ENCODE measurements at regions not wholly inside any gene's neighbourhood (a gene's known extent, or its start where the extent isn't known, plus 50 kb on each side); places are given as distances from the start of the nearest gene placed in this dataset.

- DNase-seq: no peak
- intact Hi-C loops (cut with DNase I; ENCODE audit: low total_unique reads): no loop called here
- Histone ChIP-seq H3K27me3 (no peaks in the 10 kb centered on the region), H3K4me1 (peaks cover 10% of the 10 kb centered on the region), H3K36me3 (ENCODE audit: low read depth, missing control alignments) (no peaks in the 10 kb centered on the region), H3K4me3 (no peak overlapping the region), H3K9me3 (no peaks in the 10 kb centered on the region), H3K27ac (no peak overlapping the region)
- no peak for TF ChIP-seq POLR2A (IDR thresholded peaks at IDR 0.05)
- 61 to 81% methylated on average over 5 of the region's 5 CpGs for WGBS, 2 donors
Measured at GRCh38 chr15:93496888-93497287, 407.9 kb upstream of the RGMA start.

GRCh38 chr15:93495799-93496637 lies 407.0 kb upstream of the RGMA start:
- Histone ChIP-seq H3K27ac (no peak overlapping the region), H3K36me3 (ENCODE audit: low read depth, missing control alignments) (no peaks in the 10 kb centered on the region), H3K4me1 (peaks cover 10% of the 10 kb centered on the region), H3K4me3 (no peak overlapping the region), H3K9me3 (no peaks in the 10 kb centered on the region), H3K27me3 (no peaks in the 10 kb centered on the region)
- DNase-seq: no peak
- intact Hi-C loops (cut with DNase I; ENCODE audit: low total_unique reads): no loop called here
- WGBS, 2 donors: 67 to 75% methylated on average over 9 of the region's 9 CpGs
- TF ChIP-seq CTCF (IDR thresholded peaks at IDR 0.05): no peak
- TF ChIP-seq POLR2A (IDR thresholded peaks at IDR 0.05): no peak

- Histone ChIP-seq H3K27ac (no peak overlapping the region), H3K27me3 (no peaks in the 10 kb centered on the region), H3K9me3 (no peaks in the 10 kb centered on the region), H3K4me3 (no peak overlapping the region), H3K36me3 (ENCODE audit: low read depth, missing control alignments) (no peaks in the 10 kb centered on the region), H3K4me1 (peaks cover 10% of the 10 kb centered on the region)
- intact Hi-C loops (cut with DNase I; ENCODE audit: low total_unique reads): no loop called here
- DNase-seq: no peak
- 41 to 51% methylated on average over 4 of the region's 4 CpGs for WGBS, 2 donors
- TF ChIP-seq CTCF (IDR thresholded peaks at IDR 0.05): no peak
- TF ChIP-seq POLR2A (IDR thresholded peaks at IDR 0.05): no peak
Measured at GRCh38 chr15:93493172-93493571, 404.2 kb upstream of the RGMA start.

- no peak for DNase-seq
- H3K27ac ChIP-seq: no peak overlapping the region
- TF ChIP-seq CTCF (IDR thresholded peaks at IDR 0.05) (no peak), POLR2A (IDR thresholded peaks at IDR 0.05) (no peak)
- H3K4me3 ChIP-seq: no peak overlapping the region
- intact Hi-C loops (cut with DNase I; ENCODE audit: low total_unique reads): no loop called here
- H3K9me3 ChIP-seq: no peaks in the 10 kb centered on the region
- H3K27me3 ChIP-seq: no peaks in the 10 kb centered on the region
- WGBS, 2 donors: 82 to 90% methylated on average over 7 to 8 of the region's 8 CpGs
- no peaks in the 10 kb centered on the region for H3K36me3 ChIP-seq (ENCODE audit: low read depth, missing control alignments)
- H3K4me1 ChIP-seq: peaks cover 16% of the 10 kb centered on the region
Measured at GRCh38 chr15:93491291-93491690, 402.3 kb upstream of the RGMA start.

GRCh38 chr15:93488296-93488713 lies 399.3 kb upstream of the RGMA start:
- intact Hi-C loops (cut with DNase I; ENCODE audit: low total_unique reads): no loop called here
- H3K27me3 ChIP-seq: no peaks in the 10 kb centered on the region
- no peak overlapping the region for H3K27ac ChIP-seq
- 86 to 93% methylated on average over 5 of the region's 5 CpGs for WGBS, 2 donors
- DNase-seq: no peak
- H3K4me3 ChIP-seq: no peak overlapping the region
- peaks cover 20% of the 10 kb centered on the region for H3K4me1 ChIP-seq
- TF ChIP-seq CTCF (IDR thresholded peaks at IDR 0.05) (no peak), POLR2A (IDR thresholded peaks at IDR 0.05) (no peak)
- H3K9me3 ChIP-seq: no peaks in the 10 kb centered on the region
- no peaks in the 10 kb centered on the region for H3K36me3 ChIP-seq (ENCODE audit: low read depth, missing control alignments)

Measured in testis (tissue), 2 donors.